Gastroesophageal sphincter (tissue), 3 donors: ENCODE measurements at regions not wholly inside any gene's neighbourhood (a gene's known extent, or its start where the extent isn't known, plus 50 kb on each side); places are given as distances from the start of the nearest gene placed in this dataset.

Source experiments
- CTCF ChIP-seq, 4 experiments: fragments of 200-600 bp in 2 of 4; fragments of 450-650 bp in 2 of 4; sonication (generic) in 1 of 4; IDR thresholded peaks; one replicate each; pipeline ENCODE4 v1.5.1; 2017 to 2019; ENCODE audit warnings: antibody characterized with exemption in 4 of 4, mild to moderate bottlenecking in 2 of 4, moderate library complexity in 2 of 4
- POLR2A ChIP-seq, 2 donors: fragments of 450-650 bp; IDR thresholded peaks; one replicate each; pipeline ENCODE4 v1.6.1; 2017; ENCODE audit warnings: antibody characterized with exemption in 2 of 2, mild to moderate bottlenecking in 2 of 2, moderate library complexity in 1 of 2

GRCh38 chr5:2278825-2279456, 396.2 kb upstream of the IRX4 start:
- TF ChIP-seq CTCF (IDR thresholded peaks at IDR 0.05) (no peak), POLR2A (IDR thresholded peaks at IDR 0.05) (no peak)
